Mucosa of stomach (tissue), 1 donor: ENCODE measurements at regions not wholly inside any gene's neighbourhood (a gene's known extent, or its start where the extent isn't known, plus 50 kb on each side); places are given as distances from the start of the nearest gene placed in this dataset.

Experiments used
- H3K27me3 ChIP-seq: one replicate; pipeline ENCODE4 v1.7.0; 2013; ENCODE audit warnings: mild to moderate bottlenecking, low read length; ENCODE audit not compliant: control insufficient read depth, insufficient read depth
- H3K36me3 ChIP-seq: one replicate; pipeline ENCODE4 v1.7.0; 2013; ENCODE audit warnings: low read length; ENCODE audit not compliant: control insufficient read depth, insufficient read depth
- H3K4me1 ChIP-seq: one replicate; pipeline ENCODE4 v1.7.0; 2013; ENCODE audit warnings: mild to moderate bottlenecking, low read length; ENCODE audit not compliant: control insufficient read depth, insufficient read depth
- H3K4me3 ChIP-seq: one replicate; pipeline ENCODE4 v1.7.0; 2013; ENCODE audit warnings: low read length
- H3K9ac ChIP-seq: one replicate; pipeline ENCODE4 v1.7.0; 2013; ENCODE audit warnings: mild to moderate bottlenecking, low read length, moderate library complexity
- H3K9me3 ChIP-seq: one replicate; pipeline ENCODE4 v1.7.0; 2013; ENCODE audit warnings: mild to moderate bottlenecking, low read length, moderate library complexity; ENCODE audit not compliant: control insufficient read depth
- donor health status: Pancreatic carcinoma.

- no peak overlapping the region for H3K9ac ChIP-seq
- H3K9me3 ChIP-seq, result no peaks in the 10 kb centered on the region
- H3K36me3 ChIP-seq, result no peaks in the 10 kb centered on the region
- H3K4me3 ChIP-seq, result no peak overlapping the region
- H3K27me3 ChIP-seq, result no peaks in the 10 kb centered on the region
- H3K4me1 ChIP-seq, result peaks cover 3% of the 10 kb centered on the region
Observed at GRCh38 chr22:27222178-27222577, 564.8 kb downstream of the MIAT start.

DNA sequence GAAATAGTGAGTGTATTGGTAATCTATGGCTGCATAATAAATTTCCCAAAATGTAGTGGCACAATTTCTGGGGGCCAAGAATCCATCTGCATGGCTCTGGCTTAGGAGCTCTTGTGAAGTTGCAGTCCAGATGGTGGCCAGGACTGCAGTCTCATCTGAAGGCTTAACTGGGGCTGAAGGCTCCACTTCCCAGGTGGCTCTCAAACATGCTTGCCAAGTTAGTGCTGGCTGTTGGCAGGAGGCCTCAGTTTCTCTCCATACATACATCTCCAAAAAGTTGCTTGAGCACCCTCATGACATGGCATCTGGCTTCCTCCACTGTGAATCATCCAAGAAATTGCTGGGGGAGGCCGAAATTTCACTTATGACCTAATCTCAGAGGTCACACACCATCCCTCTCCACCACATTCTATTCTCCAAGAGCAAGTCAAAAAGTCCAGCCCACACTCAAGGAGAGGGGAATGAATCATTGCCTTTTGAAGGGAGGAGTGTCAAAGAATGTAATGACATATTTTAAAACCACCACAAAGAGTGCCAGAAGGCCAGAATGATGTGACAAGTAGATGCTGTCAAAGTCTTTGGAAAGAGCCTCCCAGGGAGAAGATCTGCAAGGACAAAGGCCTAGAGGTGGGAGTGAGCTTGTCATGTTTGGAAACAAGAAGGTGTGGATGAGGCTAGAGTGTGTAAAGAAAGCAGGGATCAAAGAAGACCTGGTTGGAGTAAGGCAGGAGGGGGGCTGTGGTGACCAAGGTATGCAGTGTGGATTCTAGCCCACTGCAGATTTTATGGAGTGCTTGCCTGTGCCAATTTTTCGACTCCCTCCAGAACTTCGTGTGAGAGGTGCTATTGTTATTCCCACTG is 566.2 kb downstream of the MIAT start:
- Histone ChIP-seq H3K9me3 (no peaks in the 10 kb centered on the region), H3K36me3 (no peaks in the 10 kb centered on the region), H3K4me3 (no peak overlapping the region), H3K9ac (no peak overlapping the region), H3K27me3 (no peaks in the 10 kb centered on the region), H3K4me1 (peaks cover 3% of the 10 kb centered on the region)

DNA sequence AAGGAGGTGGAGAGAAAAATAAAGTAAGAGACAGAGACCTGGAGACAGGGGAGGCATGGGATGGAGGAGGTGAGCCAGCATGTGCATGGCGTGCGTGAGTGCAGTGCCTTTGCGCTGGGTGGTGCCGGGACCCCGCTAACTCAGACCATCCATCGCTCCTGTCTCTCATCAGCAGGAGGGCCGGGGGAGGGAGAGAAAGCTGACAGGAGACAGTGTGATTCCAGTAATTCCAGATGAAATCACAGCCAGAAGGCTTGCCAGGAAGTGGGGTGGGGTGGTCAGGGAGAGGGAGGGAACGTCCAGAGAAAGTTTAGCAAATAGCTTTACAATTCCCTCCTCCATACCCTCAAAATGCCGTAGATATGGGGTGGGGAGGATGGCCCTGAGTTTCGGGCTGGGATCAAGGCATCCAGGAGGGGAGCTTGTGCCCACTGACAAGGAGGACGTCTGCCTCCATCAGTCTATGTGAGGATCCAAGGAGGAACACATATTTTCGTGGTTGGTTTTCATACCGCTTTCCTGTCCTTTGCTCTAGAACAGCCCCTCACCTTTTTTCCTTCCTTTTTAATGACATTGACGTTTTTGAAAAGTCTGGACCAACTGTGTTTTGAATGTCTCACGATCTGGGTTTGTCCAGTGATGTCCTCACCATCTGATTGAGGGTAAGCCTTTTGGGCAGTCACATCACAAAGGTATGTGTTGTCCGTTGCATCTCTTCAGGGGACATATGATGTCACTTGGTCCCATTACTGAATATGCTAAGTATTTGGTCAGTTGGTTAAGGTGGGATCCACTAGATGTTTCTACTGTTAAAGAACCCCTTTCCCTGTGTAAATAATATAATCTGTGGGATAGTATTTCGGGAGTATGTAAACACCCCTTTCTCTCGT is 567.3 kb downstream of the MIAT start:
- H3K36me3 ChIP-seq, result no peaks in the 10 kb centered on the region
- H3K27me3 ChIP-seq, result no peaks in the 10 kb centered on the region
- H3K4me1 ChIP-seq, result peaks cover 3% of the 10 kb centered on the region
- no peak overlapping the region for H3K9ac ChIP-seq
- H3K9me3 ChIP-seq, result no peaks in the 10 kb centered on the region
- no peak overlapping the region for H3K4me3 ChIP-seq

- Histone ChIP-seq H3K4me3 (no peak overlapping the region), H3K4me1 (peaks cover 3% of the 10 kb centered on the region), H3K9me3 (no peaks in the 10 kb centered on the region), H3K27me3 (peaks cover 4% of the 10 kb centered on the region), H3K9ac (no peak overlapping the region), H3K36me3 (no peaks in the 10 kb centered on the region)
Observed at GRCh38 chr22:27226666-27227065, 569.3 kb downstream of the MIAT start.

DNA sequence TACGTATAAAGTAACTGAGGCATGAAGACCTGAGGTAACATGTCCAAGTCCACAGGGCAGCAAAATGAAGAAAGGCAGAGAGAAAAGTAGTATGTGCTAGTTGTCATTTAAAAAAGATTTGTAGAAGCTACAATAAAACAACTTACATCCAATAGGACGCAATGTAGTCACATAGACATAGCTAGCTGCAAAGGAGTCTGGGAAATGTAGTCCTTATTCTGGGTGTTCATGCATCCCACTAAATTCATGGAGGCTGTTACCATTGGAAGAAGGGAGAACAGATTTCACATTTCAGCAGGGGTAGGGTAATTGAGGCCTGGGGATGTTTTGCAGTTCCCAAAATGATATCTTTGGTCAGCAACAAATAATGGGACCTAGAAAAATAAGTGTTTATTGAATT is 571.4 kb downstream of the MIAT start:
- no peaks in the 10 kb centered on the region for H3K9me3 ChIP-seq
- no peak overlapping the region for H3K9ac ChIP-seq
- H3K36me3 ChIP-seq, result no peaks in the 10 kb centered on the region
- peaks cover 4% of the 10 kb centered on the region for H3K27me3 ChIP-seq
- H3K4me1 ChIP-seq, result peaks cover 3% of the 10 kb centered on the region
- H3K4me3 ChIP-seq, result no peak overlapping the region

DNA sequence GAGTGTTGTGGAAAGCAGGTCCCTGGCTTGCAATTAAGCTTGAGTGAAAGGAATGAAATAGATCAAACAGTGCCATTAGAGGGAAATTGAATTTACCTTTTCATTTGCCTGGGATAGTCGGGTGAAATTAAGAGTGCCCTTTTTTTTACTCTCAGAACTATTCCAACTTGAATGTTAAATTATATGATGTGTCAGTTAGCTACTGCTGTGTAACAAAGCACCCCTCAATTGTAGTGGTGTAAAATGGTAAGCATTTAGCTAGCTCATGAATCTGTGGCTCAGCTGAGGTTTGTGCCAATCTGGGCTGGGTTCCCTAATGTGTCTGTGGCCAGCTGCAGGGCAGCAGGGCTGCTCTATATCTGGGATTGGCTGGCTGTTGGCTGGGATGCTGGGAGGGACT is 571.4 kb downstream of the MN1 start:
- Histone ChIP-seq H3K27me3 (peaks cover 4% of the 10 kb centered on the region), H3K4me1 (no peaks in the 10 kb centered on the region), H3K36me3 (no peaks in the 10 kb centered on the region), H3K9ac (no peak overlapping the region), H3K9me3 (no peaks in the 10 kb centered on the region), H3K4me3 (no peak overlapping the region)

GRCh38 chr22:27231266-27231665 is 570.3 kb downstream of the MN1 start:
- no peak overlapping the region for H3K9ac ChIP-seq
- H3K4me1 ChIP-seq, result no peaks in the 10 kb centered on the region
- no peak overlapping the region for H3K4me3 ChIP-seq
- peaks cover 4% of the 10 kb centered on the region for H3K27me3 ChIP-seq
- no peaks in the 10 kb centered on the region for H3K36me3 ChIP-seq
- no peaks in the 10 kb centered on the region for H3K9me3 ChIP-seq

DNA sequence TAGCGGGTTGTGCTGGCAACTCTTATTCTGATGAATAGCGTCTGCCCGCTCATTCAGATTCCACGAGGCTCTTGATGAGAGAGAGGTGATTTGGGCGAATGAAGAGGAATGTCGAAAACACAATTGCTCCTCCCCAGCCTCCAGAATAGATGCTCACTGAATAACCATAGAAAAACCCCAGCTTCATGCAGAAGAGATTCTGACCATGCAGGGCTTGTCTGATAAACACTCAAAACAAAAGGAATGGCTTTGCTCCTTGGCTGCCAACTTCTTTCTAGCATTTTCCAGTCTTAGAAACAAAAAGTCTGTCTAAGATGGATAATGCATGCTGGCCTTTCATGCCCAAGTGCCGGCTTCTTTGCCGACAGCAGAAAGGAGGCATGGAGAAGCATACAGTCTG is 569.5 kb downstream of the MN1 start:
- H3K9ac ChIP-seq, result no peak overlapping the region
- H3K36me3 ChIP-seq, result no peaks in the 10 kb centered on the region
- H3K4me3 ChIP-seq, result no peak overlapping the region
- no peaks in the 10 kb centered on the region for H3K4me1 ChIP-seq
- peaks cover 4% of the 10 kb centered on the region for H3K27me3 ChIP-seq
- H3K9me3 ChIP-seq, result no peaks in the 10 kb centered on the region

DNA sequence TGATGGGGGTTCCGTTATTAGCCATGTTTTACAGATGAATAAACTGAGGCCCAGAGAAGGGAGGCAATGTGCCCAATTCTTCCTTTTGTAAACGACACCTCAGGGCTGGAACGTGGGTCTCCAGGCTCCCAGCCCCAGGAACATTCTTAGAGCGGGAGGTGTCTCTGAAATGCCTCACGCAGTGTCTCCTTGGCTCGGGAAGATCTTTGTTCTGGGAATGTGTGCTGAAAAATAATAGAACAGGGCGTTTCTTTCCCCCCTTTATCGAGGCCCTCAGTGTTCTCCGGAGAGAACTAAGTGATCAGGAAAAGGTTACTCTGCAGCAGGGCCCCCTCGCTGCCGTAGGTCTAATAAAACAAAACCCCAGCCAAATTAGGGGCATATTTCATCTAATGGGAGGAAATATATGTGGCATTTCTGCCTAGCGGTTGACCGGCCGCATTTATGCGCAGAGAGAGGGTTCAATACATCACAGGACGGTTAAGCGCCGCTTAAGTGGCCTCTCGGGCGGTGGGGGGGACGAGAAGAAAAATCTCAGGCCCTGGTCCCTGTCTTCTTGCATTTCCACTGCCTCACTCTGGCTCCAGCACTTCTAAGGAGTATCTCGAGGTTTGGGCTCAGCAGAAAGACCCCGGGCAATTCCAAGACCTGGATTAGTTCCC is 564.3 kb downstream of the MN1 start:
- Histone ChIP-seq H3K9ac (no peak overlapping the region), H3K4me1 (no peaks in the 10 kb centered on the region), H3K36me3 (no peaks in the 10 kb centered on the region), H3K27me3 (peaks cover 5% of the 10 kb centered on the region), H3K4me3 (no peak overlapping the region), H3K9me3 (no peaks in the 10 kb centered on the region)

DNA sequence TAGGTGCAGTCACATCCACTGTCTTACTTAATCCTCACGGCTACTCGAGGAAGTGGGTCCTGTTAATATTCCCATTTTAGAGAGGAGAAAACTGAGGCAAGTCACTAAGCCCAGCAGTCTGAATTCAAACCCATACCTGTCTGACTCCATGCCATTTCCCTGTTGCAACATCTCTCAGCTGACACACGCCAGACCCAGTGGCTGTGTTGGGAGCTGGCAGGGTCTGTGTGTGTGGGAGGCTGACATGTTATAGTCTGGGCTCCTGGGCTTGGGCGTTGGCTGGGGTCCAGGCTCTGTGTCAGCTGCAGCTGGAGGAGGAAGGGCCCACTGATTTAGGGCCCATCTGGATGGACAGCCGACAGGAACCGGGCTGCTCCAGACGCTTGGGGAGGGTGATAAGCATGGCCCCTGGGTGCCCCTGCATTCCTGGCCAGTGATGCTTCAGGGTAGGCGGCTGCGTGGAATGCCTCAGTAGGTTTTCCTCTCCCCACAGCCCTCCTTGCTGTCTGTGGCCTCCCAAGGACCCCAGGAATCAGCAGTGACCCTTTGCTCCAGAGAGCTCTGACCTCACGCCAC is 562.5 kb downstream of the MN1 start:
- Histone ChIP-seq H3K27me3 (peaks cover 9% of the 10 kb centered on the region), H3K36me3 (no peaks in the 10 kb centered on the region), H3K4me1 (peaks cover 10% of the 10 kb centered on the region)

GRCh38 chr22:27239520-27239919 is 562.0 kb downstream of the MN1 start:
- Histone ChIP-seq H3K9me3 (no peaks in the 10 kb centered on the region), H3K27me3 (peaks cover 9% of the 10 kb centered on the region), H3K4me1 (peaks cover 10% of the 10 kb centered on the region), H3K4me3 (no peak overlapping the region), H3K9ac (no peak overlapping the region), H3K36me3 (no peaks in the 10 kb centered on the region)

More for the DNA sequence above, 562.5 kb downstream of the MN1 start:
- Histone ChIP-seq H3K9me3 (no peaks in the 10 kb centered on the region), H3K4me3 (no peak overlapping the region), H3K9ac (no peak overlapping the region)
